Right lobe of liver (tissue), 6 donors: ENCODE measurements at regions not wholly inside any gene's neighbourhood (a gene's known extent, or its start where the extent isn't known, plus 50 kb on each side); places are given as distances from the start of the nearest gene placed in this dataset.

Experiments used
- ATAC-seq, 4 donors: fragments of 200-7000 bp; cut with Tn5 transposase; one replicate each; pipeline ENCODE4 v1.9.1; 2020; ENCODE audit warnings: mild to moderate bottlenecking in 4 of 4, moderate library complexity in 4 of 4
- DNase-seq, 3 donors: peaks; one replicate each; pipeline ENCODE4 v3.0.0-alpha.2; 2020
- H3K27ac ChIP-seq, 3 donors: fragments of 200-600 bp; one replicate each; pipeline ENCODE4 v1.8.0; 2022
- H3K27me3 ChIP-seq, 2 donors: fragments of 200-600 bp; one replicate each; pipeline ENCODE4 v1.8.0; 2022
- H3K36me3 ChIP-seq, 4 donors: fragments of 200-600 bp; sonication (generic) in 1 of 4; one replicate each; pipeline versions ENCODE4 v1.5.1 to v1.8.0; 2017 to 2022; ENCODE audit warnings: control low read depth in 1 of 4
- H3K4me1 ChIP-seq, 4 donors: fragments of 200-600 bp; sonication (generic) in 1 of 4; one replicate each; pipeline versions ENCODE4 v1.5.1 to v1.8.0; 2017 to 2022; ENCODE audit warnings: control low read depth in 1 of 4
- H3K4me3 ChIP-seq, 3 donors: fragments of 200-600 bp; one replicate each; pipeline ENCODE4 v1.8.0; 2022
- H3K9me3 ChIP-seq, 4 donors: fragments of 200-600 bp; sonication (generic) in 1 of 4; one replicate each; pipeline versions ENCODE4 v1.5.1 to v1.8.0; 2017 to 2022; ENCODE audit warnings: control low read depth in 1 of 4
- CTCF ChIP-seq, 4 donors: fragments of 200-600 bp in 3 of 4; fragments of 450-650 bp in 1 of 4; IDR thresholded peaks; one replicate each; pipeline versions ENCODE4 v1.5.1 to v1.8.0; 2016 to 2022; ENCODE audit warnings: antibody characterized with exemption in 4 of 4, mild to moderate bottlenecking in 2 of 4
- POLR2A ChIP-seq: fragments of 450-650 bp; IDR thresholded peaks from one replicate; pipeline ENCODE4 v1.6.1; 2017; ENCODE audit warnings: antibody characterized with exemption, mild to moderate bottlenecking
- WGBS: methylation state at CpG from one replicate; pipeline ENCODE4 v1.1.6; 2018; ENCODE audit warnings: low coverage, low lambda C conversion rate; ENCODE audit not compliant: insufficient coverage; ENCODE audit errors: missing lambda C conversion rate; 5-methylcytosine and 5-hydroxymethylcytosine counted together
- intact Hi-C, 2 donors: fragments of 100-400 bp; cut with DNase I; formaldehyde crosslinking; loops; one replicate each; pipeline versions ENCODE4 v1.11.2 to v1.14.1; 2022
- donor health status: DM: no; HTN: yes; CAD: no.
- donor health status: DM: no; HTN: no; CAD: no.
- donor health status: DM: no; HTN: no; CAD: no.
- donor health status: DM: no; HTN: yes; CAD: no.
- donor health status: DM: no; HTN: yes; CAD: no.

- Histone ChIP-seq H3K9me3 (no peaks in the 10 kb centered on the region), H3K27ac (no peak overlapping the region), H3K27me3 (no peaks in the 10 kb centered on the region), H3K36me3 (no peaks in the 10 kb centered on the region), H3K4me1 (no peaks in the 10 kb centered on the region), H3K4me3 (no peak overlapping the region)
- TF ChIP-seq CTCF (IDR thresholded peaks at IDR 0.05), result no peak
- TF ChIP-seq POLR2A, result no peak
- DNase-seq, result no peak
- WGBS, result 35% methylated on average over 3 of the region's 3 CpGs
- no peak for ATAC-seq
- intact Hi-C loops, result no loop called here
Measured at GRCh38 chr6:74785236-74785635, 420.6 kb downstream of the COL12A1 start.

- WGBS, result 53% methylated on average over 1 of the region's 1 CpG
- intact Hi-C loops, result no loop called here
- Histone ChIP-seq H3K27ac (no peak overlapping the region), H3K36me3 (no peaks in the 10 kb centered on the region), H3K27me3 (no peaks in the 10 kb centered on the region), H3K4me3 (no peak overlapping the region), H3K4me1 (no peaks in the 10 kb centered on the region), H3K9me3 (no peaks in the 10 kb centered on the region)
- no peak for DNase-seq
- ATAC-seq, result no peak
- TF ChIP-seq CTCF (IDR thresholded peaks at IDR 0.05) (no peak), POLR2A (no peak)
Measured at GRCh38 chr6:74782346-74782745, 423.5 kb downstream of the COL12A1 start.

- Histone ChIP-seq H3K27me3 (no peaks in the 10 kb centered on the region), H3K9me3 (no peaks in the 10 kb centered on the region), H3K4me1 (no peaks in the 10 kb centered on the region), H3K36me3 (no peaks in the 10 kb centered on the region), H3K4me3 (no peak overlapping the region), H3K27ac (no peak overlapping the region)
- DNase-seq (no peak), ATAC-seq (no peak)
- intact Hi-C loops, result no loop called here
- TF ChIP-seq CTCF (IDR thresholded peaks at IDR 0.05) (no peak), POLR2A (no peak)
Measured at GRCh38 chr6:74780831-74781230, 425.0 kb downstream of the COL12A1 start.

GRCh38 chr6:74768738-74769137 lies 437.1 kb downstream of the COL12A1 start:
- no peak overlapping the region for H3K4me3 ChIP-seq
- H3K36me3 ChIP-seq, result no peaks in the 10 kb centered on the region
- no peak for DNase-seq
- intact Hi-C loops, result no loop called here
- H3K4me1 ChIP-seq, result no peaks in the 10 kb centered on the region
- no peak overlapping the region for H3K27ac ChIP-seq
- no peak for TF ChIP-seq POLR2A
- TF ChIP-seq CTCF (IDR thresholded peaks at IDR 0.05), result no peak
- no peak for ATAC-seq
- H3K27me3 ChIP-seq, result no peaks in the 10 kb centered on the region
- H3K9me3 ChIP-seq, result no peaks in the 10 kb centered on the region

GRCh38 chr6:74768120-74768519 lies 437.7 kb downstream of the COL12A1 start:
- no peaks in the 10 kb centered on the region for H3K27me3 ChIP-seq
- WGBS, result 58% methylated on average over 3 of the region's 3 CpGs
- intact Hi-C loops, result no loop called here
- no peaks in the 10 kb centered on the region for H3K9me3 ChIP-seq
- ATAC-seq (no peak), DNase-seq (no peak)
- H3K4me3 ChIP-seq, result no peak overlapping the region
- H3K36me3 ChIP-seq, result no peaks in the 10 kb centered on the region
- H3K4me1 ChIP-seq, result no peaks in the 10 kb centered on the region
- H3K27ac ChIP-seq, result no peak overlapping the region
- no peak for TF ChIP-seq CTCF (IDR thresholded peaks at IDR 0.05)
- TF ChIP-seq POLR2A, result no peak
